ENCODE measurements at regions not wholly inside any gene's neighbourhood (a gene's known extent, or its start where the extent isn't known, plus 50 kb on each side); places are given as distances from the start of the nearest gene placed in this dataset.

DNA sequence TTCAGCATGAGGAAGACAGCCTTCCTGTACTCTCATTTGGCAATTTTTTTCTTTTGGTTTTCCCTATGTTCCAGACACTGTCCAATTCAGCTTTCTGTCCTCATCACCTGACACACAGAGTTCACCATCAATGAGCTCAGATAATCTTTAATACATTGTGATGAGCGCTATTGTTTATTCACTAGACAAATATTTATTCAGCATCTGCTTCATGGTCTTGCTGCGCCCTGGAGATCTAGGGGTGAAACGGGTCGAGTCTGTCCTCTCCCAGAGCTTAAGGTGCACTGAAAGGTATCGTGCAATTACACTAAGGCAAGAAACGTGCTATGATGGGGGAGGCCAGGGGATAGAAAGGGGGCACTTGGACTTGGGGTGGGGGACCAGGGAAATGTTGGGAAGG is 281.6 kb downstream of the ZSWIM6 start:
- no peak overlapping the region for H3K4me3 ChIP-seq (ENCODE audit: low read depth, poor library complexity, severe bottlenecking)
- TF ChIP-seq, protein P1, sequence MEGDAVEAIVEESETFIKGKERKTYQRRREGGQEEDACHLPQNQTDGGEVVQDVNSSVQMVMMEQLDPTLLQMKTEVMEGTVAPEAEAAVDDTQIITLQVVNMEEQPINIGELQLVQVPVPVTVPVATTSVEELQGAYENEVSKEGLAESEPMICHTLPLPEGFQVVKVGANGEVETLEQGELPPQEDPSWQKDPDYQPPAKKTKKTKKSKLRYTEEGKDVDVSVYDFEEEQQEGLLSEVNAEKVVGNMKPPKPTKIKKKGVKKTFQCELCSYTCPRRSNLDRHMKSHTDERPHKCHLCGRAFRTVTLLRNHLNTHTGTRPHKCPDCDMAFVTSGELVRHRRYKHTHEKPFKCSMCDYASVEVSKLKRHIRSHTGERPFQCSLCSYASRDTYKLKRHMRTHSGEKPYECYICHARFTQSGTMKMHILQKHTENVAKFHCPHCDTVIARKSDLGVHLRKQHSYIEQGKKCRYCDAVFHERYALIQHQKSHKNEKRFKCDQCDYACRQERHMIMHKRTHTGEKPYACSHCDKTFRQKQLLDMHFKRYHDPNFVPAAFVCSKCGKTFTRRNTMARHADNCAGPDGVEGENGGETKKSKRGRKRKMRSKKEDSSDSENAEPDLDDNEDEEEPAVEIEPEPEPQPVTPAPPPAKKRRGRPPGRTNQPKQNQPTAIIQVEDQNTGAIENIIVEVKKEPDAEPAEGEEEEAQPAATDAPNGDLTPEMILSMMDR (IDR thresholded peaks at IDR 0.05), result no peak
- TF ChIP-seq POLR2A (IDR thresholded peaks at IDR 0.05), result no peak
- WGBS, 2 donors, result 91 to 95% methylated on average over 6 of the region's 6 CpGs
- DNase-seq (ENCODE audit: low spot score in 2 of 2), result no peak
- intact Hi-C loops (cut with DNase I; ENCODE audit: low total_unique reads), result no loop called here

DNA sequence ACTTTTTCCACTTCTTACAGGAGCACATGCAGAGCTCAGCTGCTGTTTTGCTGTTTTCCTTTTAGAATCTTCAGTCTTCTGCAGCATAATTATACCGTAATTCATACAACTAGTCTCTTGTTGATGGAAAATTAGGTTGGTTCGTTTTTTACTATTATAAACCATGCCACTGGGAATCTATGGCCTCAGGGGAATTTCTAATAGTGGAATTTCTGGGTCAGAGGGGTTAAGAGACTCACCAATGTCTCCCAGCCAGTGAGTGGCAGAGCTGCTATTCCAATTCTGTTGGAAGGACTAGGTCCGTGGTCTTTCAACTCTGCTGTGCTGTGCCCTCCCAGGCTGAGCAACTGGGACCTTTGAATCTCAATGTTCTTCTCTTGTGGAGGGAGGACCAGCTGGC is 282.5 kb downstream of the ZSWIM6 start:
- 62 to 65% methylated on average over 3 of the region's 3 CpGs for WGBS, 2 donors
- DNase-seq (ENCODE audit: low spot score in 2 of 2), result no peak
- TF ChIP-seq, protein P1 (IDR thresholded peaks at IDR 0.05), result no peak
- TF ChIP-seq POLR2A (IDR thresholded peaks at IDR 0.05), result no peak
- no peak overlapping the region for H3K4me3 ChIP-seq (ENCODE audit: low read depth, poor library complexity, severe bottlenecking)
- intact Hi-C loops (cut with DNase I; ENCODE audit: low total_unique reads), result no loop called here

DNA sequence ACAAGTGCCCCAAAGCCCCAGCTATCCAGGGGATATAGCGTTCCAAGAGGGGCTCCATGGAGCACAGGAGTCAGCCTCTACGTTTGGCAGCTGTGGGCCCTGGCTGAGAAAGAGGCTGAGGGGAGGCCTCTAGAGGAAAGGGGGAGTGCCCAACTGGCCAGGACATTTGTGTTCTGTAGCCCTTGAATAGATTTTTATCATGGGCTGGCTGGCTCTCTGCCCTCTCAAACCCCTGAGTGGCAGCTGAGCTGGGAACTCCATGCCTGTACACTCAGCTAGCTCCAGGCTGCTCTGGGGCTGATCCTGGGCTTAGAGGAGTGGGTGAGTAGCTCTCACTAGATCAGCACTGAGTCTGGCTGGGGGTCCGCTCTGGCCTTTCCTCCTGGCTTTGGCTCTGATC is 285.0 kb downstream of the ZSWIM6 start:
- whole genome bisulfite sequencing, 2 donors, result 79 to 89% methylated on average over 3 of the region's 3 CpGs
- no peak for DNase-seq (ENCODE audit: low spot score in 2 of 2)
- H3K4me3 ChIP-seq (ENCODE audit: low read depth, poor library complexity, severe bottlenecking), result no peak overlapping the region
- intact Hi-C loops (cut with DNase I; ENCODE audit: low total_unique reads), result no loop called here
- TF ChIP-seq, protein P1 (IDR thresholded peaks at IDR 0.05), result no peak
- TF ChIP-seq POLR2A (IDR thresholded peaks at IDR 0.05), result no peak

DNA sequence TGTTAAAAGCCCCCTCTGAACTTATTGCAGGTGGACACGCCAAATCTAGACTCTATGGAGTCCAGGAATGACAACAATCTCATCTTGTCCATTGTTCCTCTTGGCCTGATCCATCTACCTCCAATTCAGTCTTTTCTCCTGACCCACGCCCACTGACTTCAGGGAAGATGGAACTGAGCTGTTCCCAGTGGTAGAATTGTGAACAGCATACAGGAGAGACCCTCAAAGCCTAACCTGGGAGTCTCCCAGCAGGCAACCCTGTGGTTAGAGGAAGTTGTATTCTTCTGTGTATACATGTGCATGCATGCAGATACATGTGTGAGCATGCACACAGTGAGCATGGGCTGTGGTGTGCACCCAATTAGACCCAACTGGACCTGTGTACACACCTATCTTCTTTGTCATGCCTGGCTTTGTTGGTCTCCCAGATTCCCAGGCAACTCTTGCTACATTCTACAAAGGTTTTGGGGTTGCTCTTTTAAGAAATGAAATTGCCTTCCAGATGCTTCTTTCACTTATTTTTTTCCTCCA is 286.0 kb downstream of the ZSWIM6 start:
- TF ChIP-seq, protein P1 (IDR thresholded peaks at IDR 0.05), result no peak
- intact Hi-C loops (cut with DNase I; ENCODE audit: low total_unique reads), result no loop called here
- 78 to 79% methylated on average over 2 of the region's 2 CpGs for WGBS, 2 donors
- no peak overlapping the region for H3K4me3 ChIP-seq (ENCODE audit: low read depth, poor library complexity, severe bottlenecking)
- DNase-seq (ENCODE audit: low spot score in 2 of 2), result no peak

DNA sequence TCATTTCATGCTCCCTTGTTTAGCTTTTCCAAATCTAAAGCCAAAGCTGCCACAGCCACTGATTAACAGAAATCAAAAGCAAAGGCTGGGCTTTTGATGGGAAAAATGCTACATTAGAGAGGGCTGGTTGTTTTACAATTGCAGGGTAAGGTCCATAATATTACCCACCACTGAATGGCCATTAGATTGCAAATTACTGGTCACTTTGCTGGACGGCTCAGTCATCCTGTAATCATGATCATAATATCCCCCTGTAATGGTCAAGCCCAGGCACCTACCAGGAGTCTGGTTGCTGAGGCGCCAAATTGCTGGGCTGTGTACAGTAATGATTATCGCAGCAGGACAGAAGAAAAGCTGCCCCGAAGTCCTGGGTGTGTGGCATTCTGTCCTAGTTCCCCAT is 286.5 kb downstream of the ZSWIM6 start:
- 92 to 96% methylated on average over 4 of the region's 4 CpGs for WGBS, 2 donors

DNA sequence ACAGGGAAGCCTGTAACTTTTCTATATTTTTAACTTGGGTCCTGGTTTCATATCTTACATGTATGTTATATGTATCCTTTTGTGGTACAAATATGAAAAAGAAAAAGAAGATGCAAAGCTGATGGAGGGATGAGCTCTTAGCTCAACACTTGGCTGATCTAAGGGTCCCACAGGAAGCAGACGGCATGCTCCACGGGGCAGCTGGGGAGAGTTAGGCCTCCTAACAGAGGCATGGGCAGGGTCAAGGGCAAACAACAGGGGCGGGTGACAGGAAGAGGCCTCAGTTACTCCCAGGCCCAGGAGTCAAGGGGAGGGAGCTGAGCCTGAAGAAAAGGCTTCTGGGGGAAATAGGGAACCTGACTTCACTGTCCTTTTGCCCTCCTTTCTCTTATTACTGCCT is 287.2 kb downstream of the ZSWIM6 start:
- 76 to 87% methylated on average over 3 of the region's 3 CpGs for WGBS, 2 donors
- no peak for DNase-seq (ENCODE audit: low spot score in 2 of 2)
- intact Hi-C loops (cut with DNase I; ENCODE audit: low total_unique reads), result no loop called here
- TF ChIP-seq, protein P1 (IDR thresholded peaks at IDR 0.05), result no peak
- no peak for TF ChIP-seq POLR2A (IDR thresholded peaks at IDR 0.05)
- H3K4me3 ChIP-seq (ENCODE audit: low read depth, poor library complexity, severe bottlenecking), result no peak overlapping the region

More for the DNA sequence above, 286.5 kb downstream of the ZSWIM6 start:
- H3K4me3 ChIP-seq (ENCODE audit: low read depth, poor library complexity, severe bottlenecking), result no peak overlapping the region
- no peak for TF ChIP-seq POLR2A (IDR thresholded peaks at IDR 0.05)
- TF ChIP-seq, protein P1 (IDR thresholded peaks at IDR 0.05), result no peak
- intact Hi-C loops (cut with DNase I; ENCODE audit: low total_unique reads), result no loop called here
- no peak for DNase-seq (ENCODE audit: low spot score in 2 of 2)

Measured in lower leg skin (tissue), 4 donors.